NT2/D1 (cell line): ENCODE measurements at regions not wholly inside any gene's neighbourhood (a gene's known extent, or its start where the extent isn't known, plus 50 kb on each side); places are given as distances from the start of the nearest gene placed in this dataset.

ENCODE experiments used
- SUZ12 ChIP-seq: IDR thresholded peaks from 2 replicates; pipeline ENCODE4 v1.6.1; 2011; ENCODE audit not compliant: insufficient read length, insufficient read depth; ENCODE audit errors: extremely low read depth
- YY1 ChIP-seq: IDR thresholded peaks from 2 replicates; pipeline ENCODE4 v1.6.1; 2011; ENCODE audit not compliant: insufficient read length, insufficient read depth
- ZNF274 ChIP-seq: IDR thresholded peaks from 2 replicates; pipeline ENCODE4 v1.6.1; 2011; ENCODE audit warnings: mild to moderate bottlenecking, low read depth, low read length

DNA sequence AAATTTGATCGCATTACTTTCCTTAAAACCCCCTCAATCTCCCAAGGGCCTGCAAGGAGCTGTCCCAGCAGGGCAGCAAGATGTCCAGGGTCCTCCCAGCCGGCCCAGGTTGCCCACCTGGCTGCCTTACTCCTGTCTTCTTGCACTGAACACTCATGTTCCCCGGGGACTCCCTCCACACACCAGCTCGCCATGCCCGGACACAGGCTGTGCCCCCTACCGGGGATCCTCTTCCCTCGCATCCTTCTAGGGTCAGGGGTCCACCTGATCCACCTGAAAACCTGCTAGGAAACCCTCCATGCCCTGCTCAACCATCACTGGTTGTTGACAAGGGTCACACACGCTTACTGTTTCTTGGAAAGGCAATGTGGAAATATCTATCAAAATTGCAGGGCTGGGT, 172.0 kb upstream of the MSX2 start:
- TF ChIP-seq ZNF274 (no peak), SUZ12 (no peak), YY1 (no peak)
